ENCODE measurements at regions not wholly inside any gene's neighbourhood (a gene's known extent, or its start where the extent isn't known, plus 50 kb on each side); places are given as distances from the start of the nearest gene placed in this dataset.
A peak's percentile ranks its signal among the peaks of the same experiment; 100 is the strongest.

GRCh38 chr2:240376739-240377138, 58.7 kb upstream of the GPC1 start:
- FAIRE-seq (no peak), DNase-seq (ENCODE audit: low read depth) (no peak)
- Mint-ChIP-seq H3K27me3 (ENCODE audit: low read depth, unreplicated experiment) (peaks cover 10% of the 10 kb centered on the region), H3K9me3 (ENCODE audit: unreplicated experiment) (no peaks in the 10 kb centered on the region), H3K27ac (ENCODE audit: unreplicated experiment) (no peak overlapping the region), H3K36me3 (ENCODE audit: low read depth, unreplicated experiment) (no peaks in the 10 kb centered on the region), H3K4me3 (ENCODE audit: unreplicated experiment) (no peak overlapping the region), H3K4me1 (ENCODE audit: low read depth, unreplicated experiment) (peaks cover 16% of the 10 kb centered on the region)
- TF ChIP-seq EZH2 (IDR thresholded peaks at IDR 0.05; ENCODE audit: insufficient read depth, low read length) (no peak), CTCF (IDR thresholded peaks at IDR 0.05; ENCODE audit: insufficient read depth, low read depth, low read length) (no peak)
- no peak overlapping the region for H3K4me2 ChIP-seq (ENCODE audit: low read length)
- no peaks in the 10 kb centered on the region for H4K20me1 ChIP-seq (ENCODE audit: insufficient read depth, low read length)
- peaks cover 30% of the 10 kb centered on the region for H3K4me1 ChIP-seq (ENCODE audit: insufficient read depth, low read length)
- peak overlapping the region; percentile 36 for H3K9ac ChIP-seq (ENCODE audit: low read length)
- H3K27me3 ChIP-seq (ENCODE audit: insufficient read depth, low read length), result no peaks in the 10 kb centered on the region
- H3K79me2 ChIP-seq (ENCODE audit: insufficient read depth, low read length), result no peaks in the 10 kb centered on the region
- H3K9me3 ChIP-seq (ENCODE audit: insufficient read depth, low read depth, low read length), result peaks cover 3% of the 10 kb centered on the region
- H3K27ac ChIP-seq (ENCODE audit: low read depth, low read length), result peak overlapping the region; percentile 67
- no peaks in the 10 kb centered on the region for H3K36me3 ChIP-seq (ENCODE audit: insufficient read depth, low read length)
- no peak overlapping the region for H2AFZ ChIP-seq (ENCODE audit: low read depth, low read length)
- no peak overlapping the region for H3K4me3 ChIP-seq (ENCODE audit: insufficient read depth, low read depth, low read length)

DNA sequence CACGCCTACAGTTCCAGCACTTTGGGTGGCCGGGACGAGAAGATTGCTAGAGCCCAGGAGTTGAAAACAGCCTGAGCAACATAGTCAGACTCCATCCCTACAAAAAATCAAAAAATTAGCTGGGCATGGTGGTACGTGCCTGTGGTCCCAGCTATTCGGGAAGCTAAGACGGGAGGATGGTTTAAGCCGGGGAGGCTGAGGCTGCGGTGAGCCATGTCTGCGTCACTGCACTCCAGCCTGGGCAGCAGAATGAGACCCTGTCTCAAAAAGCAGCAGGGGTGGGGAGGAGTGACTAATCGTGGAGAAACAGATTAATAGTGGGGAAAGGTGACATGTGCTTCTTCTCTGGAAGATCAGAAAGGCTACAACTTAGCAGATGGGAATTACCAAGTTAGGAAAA, 58.1 kb upstream of the GPC1 start:
- DNase-seq (ENCODE audit: low read depth) (peak; percentile 86), FAIRE-seq (no peak)
- Mint-ChIP-seq H3K9me3 (ENCODE audit: unreplicated experiment) (no peaks in the 10 kb centered on the region), H3K4me1 (ENCODE audit: low read depth, unreplicated experiment) (peaks cover 18% of the 10 kb centered on the region), H3K27me3 (ENCODE audit: low read depth, unreplicated experiment) (peaks cover 10% of the 10 kb centered on the region), H3K4me3 (ENCODE audit: unreplicated experiment) (no peak overlapping the region), H3K27ac (ENCODE audit: unreplicated experiment) (peak overlapping the region; percentile 34), H3K36me3 (ENCODE audit: low read depth, unreplicated experiment) (no peaks in the 10 kb centered on the region)
- H3K4me2 ChIP-seq (ENCODE audit: low read length), result peak overlapping the region; percentile 42
- no peaks in the 10 kb centered on the region for H4K20me1 ChIP-seq (ENCODE audit: insufficient read depth, low read length)
- H2AFZ ChIP-seq (ENCODE audit: low read depth, low read length), result no peak overlapping the region
- TF ChIP-seq EZH2 (IDR thresholded peaks at IDR 0.05; ENCODE audit: insufficient read depth, low read length) (no peak), CTCF (IDR thresholded peaks at IDR 0.05; ENCODE audit: insufficient read depth, low read depth, low read length) (no peak)
- H3K4me3 ChIP-seq (ENCODE audit: insufficient read depth, low read depth, low read length), result no peak overlapping the region
- peaks cover 30% of the 10 kb centered on the region for H3K4me1 ChIP-seq (ENCODE audit: insufficient read depth, low read length)
- no peaks in the 10 kb centered on the region for H3K27me3 ChIP-seq (ENCODE audit: insufficient read depth, low read length)
- no peaks in the 10 kb centered on the region for H3K36me3 ChIP-seq (ENCODE audit: insufficient read depth, low read length)
- H3K27ac ChIP-seq (ENCODE audit: low read depth, low read length), result peak overlapping the region; percentile 67
- no peaks in the 10 kb centered on the region for H3K79me2 ChIP-seq (ENCODE audit: insufficient read depth, low read length)
- peak overlapping the region; percentile 56 for H3K9ac ChIP-seq (ENCODE audit: low read length)
- H3K9me3 ChIP-seq (ENCODE audit: insufficient read depth, low read depth, low read length), result peaks cover 3% of the 10 kb centered on the region

DNA sequence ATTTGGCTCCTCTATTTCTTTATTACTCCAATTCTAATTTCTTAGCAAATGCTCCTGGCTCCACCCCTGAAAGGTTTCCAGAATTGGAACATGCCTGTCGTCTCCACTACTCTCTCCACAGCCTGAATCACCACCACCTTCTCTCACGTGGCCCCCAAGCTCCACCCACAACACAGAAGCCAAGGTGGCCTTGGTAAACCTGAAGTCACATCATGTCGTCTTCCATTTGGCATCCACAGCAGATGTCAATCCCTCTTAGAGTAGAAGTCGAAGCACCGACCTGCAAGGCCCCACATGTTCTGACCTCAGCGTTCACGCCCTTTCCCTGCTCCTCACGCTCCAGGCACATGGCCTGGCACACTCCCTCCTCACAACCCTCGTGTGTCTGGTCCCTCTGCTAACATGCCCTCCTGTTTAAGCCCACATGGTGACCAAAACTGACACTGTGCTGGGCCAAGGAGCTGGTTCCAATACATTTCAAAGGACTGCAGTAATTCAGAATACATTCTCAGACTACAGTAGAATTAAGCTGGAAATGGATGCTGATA, 56.3 kb upstream of the GPC1 start:
- no peak for FAIRE-seq
- peaks cover 1% of the 10 kb centered on the region for H3K9me3 Mint-ChIP-seq (ENCODE audit: unreplicated experiment)

More for the DNA sequence above, 56.3 kb upstream of the GPC1 start:
- Histone ChIP-seq H2AFZ (ENCODE audit: low read depth, low read length) (no peak overlapping the region), H3K79me2 (ENCODE audit: insufficient read depth, low read length) (no peaks in the 10 kb centered on the region), H3K27ac (ENCODE audit: low read depth, low read length) (no peak overlapping the region), H3K36me3 (ENCODE audit: insufficient read depth, low read length) (no peaks in the 10 kb centered on the region), H3K4me1 (ENCODE audit: insufficient read depth, low read length) (peaks cover 23% of the 10 kb centered on the region), H3K4me2 (ENCODE audit: low read length) (no peak overlapping the region), H4K20me1 (ENCODE audit: insufficient read depth, low read length) (no peaks in the 10 kb centered on the region), H3K27me3 (ENCODE audit: insufficient read depth, low read length) (no peaks in the 10 kb centered on the region), H3K9ac (ENCODE audit: low read length) (no peak overlapping the region), H3K9me3 (ENCODE audit: insufficient read depth, low read depth, low read length) (peaks cover 3% of the 10 kb centered on the region), H3K4me3 (ENCODE audit: insufficient read depth, low read depth, low read length) (no peak overlapping the region)
- no peak for DNase-seq (ENCODE audit: low read depth)
- H3K36me3 Mint-ChIP-seq (ENCODE audit: low read depth, unreplicated experiment), result no peaks in the 10 kb centered on the region
- H3K27ac Mint-ChIP-seq (ENCODE audit: unreplicated experiment), result no peak overlapping the region
- no peak overlapping the region for H3K4me3 Mint-ChIP-seq (ENCODE audit: unreplicated experiment)
- peaks cover 14% of the 10 kb centered on the region for H3K4me1 Mint-ChIP-seq (ENCODE audit: low read depth, unreplicated experiment)
- no peak for TF ChIP-seq CTCF (IDR thresholded peaks at IDR 0.05; ENCODE audit: insufficient read depth, low read depth, low read length)
- TF ChIP-seq EZH2 (IDR thresholded peaks at IDR 0.05; ENCODE audit: insufficient read depth, low read length), result no peak
- H3K27me3 Mint-ChIP-seq (ENCODE audit: low read depth, unreplicated experiment), result peaks cover 15% of the 10 kb centered on the region

All from astrocyte (in vitro differentiated cells and primary cell).